ENCODE measurements at regions not wholly inside any gene's neighbourhood (a gene's known extent, or its start where the extent isn't known, plus 50 kb on each side); places are given as distances from the start of the nearest gene placed in this dataset.

DNA sequence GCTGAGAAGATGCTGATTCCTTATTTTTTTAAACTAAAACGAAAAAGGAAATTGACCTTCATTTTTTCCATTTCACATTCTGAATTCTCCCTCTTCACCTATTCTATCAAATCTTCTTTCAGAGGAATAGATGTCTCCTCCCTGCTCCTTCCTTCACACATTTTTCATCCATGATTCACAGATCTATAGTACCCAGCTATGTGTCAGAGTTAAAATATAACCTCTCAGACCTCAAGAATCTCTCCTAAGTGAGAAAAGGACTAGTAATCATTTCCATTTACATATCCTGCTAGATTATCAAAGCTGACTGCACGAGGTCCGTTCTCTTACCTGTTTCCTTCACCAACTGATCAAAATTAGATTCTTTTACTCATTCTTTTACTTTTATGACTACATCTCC is 1297.6 kb upstream of the ALCAM start:
- TF ChIP-seq, protein P1, sequence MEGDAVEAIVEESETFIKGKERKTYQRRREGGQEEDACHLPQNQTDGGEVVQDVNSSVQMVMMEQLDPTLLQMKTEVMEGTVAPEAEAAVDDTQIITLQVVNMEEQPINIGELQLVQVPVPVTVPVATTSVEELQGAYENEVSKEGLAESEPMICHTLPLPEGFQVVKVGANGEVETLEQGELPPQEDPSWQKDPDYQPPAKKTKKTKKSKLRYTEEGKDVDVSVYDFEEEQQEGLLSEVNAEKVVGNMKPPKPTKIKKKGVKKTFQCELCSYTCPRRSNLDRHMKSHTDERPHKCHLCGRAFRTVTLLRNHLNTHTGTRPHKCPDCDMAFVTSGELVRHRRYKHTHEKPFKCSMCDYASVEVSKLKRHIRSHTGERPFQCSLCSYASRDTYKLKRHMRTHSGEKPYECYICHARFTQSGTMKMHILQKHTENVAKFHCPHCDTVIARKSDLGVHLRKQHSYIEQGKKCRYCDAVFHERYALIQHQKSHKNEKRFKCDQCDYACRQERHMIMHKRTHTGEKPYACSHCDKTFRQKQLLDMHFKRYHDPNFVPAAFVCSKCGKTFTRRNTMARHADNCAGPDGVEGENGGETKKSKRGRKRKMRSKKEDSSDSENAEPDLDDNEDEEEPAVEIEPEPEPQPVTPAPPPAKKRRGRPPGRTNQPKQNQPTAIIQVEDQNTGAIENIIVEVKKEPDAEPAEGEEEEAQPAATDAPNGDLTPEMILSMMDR (IDR thresholded peaks at IDR 0.05): no peak
- TF ChIP-seq POLR2A (IDR thresholded peaks at IDR 0.05): no peak

All from body of pancreas (tissue), 4 donors.